CD14-positive monocyte (primary cell): ENCODE measurements at regions not wholly inside any gene's neighbourhood (a gene's known extent, or its start where the extent isn't known, plus 50 kb on each side); places are given as distances from the start of the nearest gene placed in this dataset.

Experiments used
- DNase-seq, 3 donors: peaks; one replicate each; pipeline ENCODE4 v3.0.0-alpha.2; 2011 to 2022
- H2AFZ ChIP-seq: 2 replicates; pipeline ENCODE4 v1.6.0; 2012; ENCODE audit warnings: mild to moderate bottlenecking, low read depth, low read length, inconsistent platforms; ENCODE audit not compliant: insufficient read depth, poor library complexity, severe bottlenecking
- H3K27ac ChIP-seq, 2 donors: 1 replicate in 1 of 2; 2 replicates in 1 of 2; pipeline ENCODE4 v1.5.1; 2012 to 2013; ENCODE audit warnings: low read length in 2 of 2, control low read depth in 1 of 2, inconsistent platforms in 1 of 2, low read depth in 1 of 2, mild to moderate bottlenecking in 1 of 2
- H3K27me3 ChIP-seq, 2 donors: one replicate each; pipeline versions ENCODE4 v1.6.0 to v1.6.1; 2011 to 2013; ENCODE audit warnings: low read length in 2 of 2; ENCODE audit not compliant: control insufficient read depth in 2 of 2, insufficient read depth in 2 of 2
- H3K36me3 ChIP-seq, 2 donors: replicated peaks in 1 of 2; 1 replicate in 1 of 2; 2 replicates in 1 of 2; pipeline versions ENCODE4 v1.5.1 to v1.6.1; 2012 to 2013; ENCODE audit warnings: low read length in 2 of 2, control low read depth in 1 of 2, inconsistent platforms in 1 of 2, mild to moderate bottlenecking in 1 of 2; ENCODE audit not compliant: insufficient read depth in 2 of 2, control insufficient read depth in 1 of 2
- H3K4me1 ChIP-seq, 2 donors: 1 replicate in 1 of 2; 2 replicates in 1 of 2; pipeline versions ENCODE4 v1.5.1 to v1.6.1; 2012 to 2013; ENCODE audit warnings: low read length in 2 of 2, control low read depth in 1 of 2, inconsistent platforms in 1 of 2, mild to moderate bottlenecking in 1 of 2, moderate library complexity in 1 of 2; ENCODE audit not compliant: insufficient read depth in 2 of 2, control insufficient read depth in 1 of 2
- H3K4me2 ChIP-seq: replicated peaks from 2 replicates; pipeline ENCODE3; 2012; ENCODE audit warnings: low read length, moderate library complexity, mild to moderate bottlenecking; ENCODE audit not compliant: poor library complexity, severe bottlenecking; ENCODE audit errors: extremely low read depth
- H3K4me3 ChIP-seq, 3 experiments: fragments of 200-600 bp in 1 of 3; sonication (generic) in 1 of 3; replicated peaks in 1 of 3; 1 replicate in 2 of 3; 2 replicates in 1 of 3; pipeline ENCODE4 v1.5.1; 2011 to 2013; ENCODE audit warnings: low read length in 3 of 3, mild to moderate bottlenecking in 3 of 3, control low read depth in 2 of 3, low read depth in 2 of 3, inconsistent platforms in 1 of 3, moderate library complexity in 1 of 3
- H3K79me2 ChIP-seq: 2 replicates; pipeline ENCODE4 v1.6.0; 2012; ENCODE audit warnings: mild to moderate bottlenecking, control low read depth, inconsistent platforms, low read length, moderate library complexity; ENCODE audit not compliant: insufficient read depth
- H3K9ac ChIP-seq: 2 replicates; pipeline ENCODE4 v1.6.0; 2017; ENCODE audit warnings: low read length, mild to moderate bottlenecking; ENCODE audit not compliant: insufficient read depth, poor library complexity, severe bottlenecking
- H3K9me3 ChIP-seq, 2 donors: replicated peaks in 1 of 2; 1 replicate in 1 of 2; 2 replicates in 1 of 2; pipeline versions ENCODE4 v1.5.1 to v1.6.1; 2012 to 2013; ENCODE audit warnings: low read length in 2 of 2, control low read depth in 1 of 2; ENCODE audit not compliant: control insufficient read depth in 1 of 2, insufficient read depth in 1 of 2
- H4K20me1 ChIP-seq: 2 replicates; pipeline ENCODE4 v1.6.0; 2012; ENCODE audit warnings: mild to moderate bottlenecking, low read length, control low read depth, moderate library complexity; ENCODE audit not compliant: insufficient read depth
- H3K27ac Mint-ChIP-seq, 7 donors: one replicate each; pipeline ENCODE4 v1.8.0; 2020; ENCODE audit warnings: mild to moderate bottlenecking in 7 of 7, mixed read lengths in 7 of 7, moderate library complexity in 6 of 7, inconsistent platforms in 2 of 7
- H3K27me3 Mint-ChIP-seq, 3 donors: one replicate each; pipeline ENCODE4 v1.8.0; 2021 to 2022; ENCODE audit warnings: low read depth in 3 of 3, mild to moderate bottlenecking in 3 of 3, mixed read lengths in 3 of 3, moderate library complexity in 3 of 3, inconsistent platforms in 1 of 3
- H3K36me3 Mint-ChIP-seq, 2 donors: one replicate each; pipeline ENCODE4 v1.8.0; 2020; ENCODE audit warnings: mixed read lengths in 2 of 2, inconsistent platforms in 1 of 2, mild to moderate bottlenecking in 1 of 2
- H3K4me1 Mint-ChIP-seq: one replicate; pipeline ENCODE4 v1.8.0; 2020; ENCODE audit warnings: mild to moderate bottlenecking, mixed read lengths
- H3K4me3 Mint-ChIP-seq, 2 donors: one replicate each; pipeline ENCODE4 v1.8.0; 2020; ENCODE audit warnings: mild to moderate bottlenecking in 2 of 2, mixed read lengths in 2 of 2, moderate library complexity in 1 of 2
- H3K9me3 Mint-ChIP-seq, 7 donors: one replicate each; pipeline ENCODE4 v1.8.0; 2020 to 2022; ENCODE audit warnings: mixed read lengths in 7 of 7, mild to moderate bottlenecking in 6 of 7, moderate library complexity in 6 of 7, inconsistent platforms in 2 of 7
- CTCF ChIP-seq: fragments of 200-600 bp; IDR thresholded peaks from one replicate; pipeline ENCODE4 v1.8.0; 2022; ENCODE audit warnings: antibody characterized with exemption, mild to moderate bottlenecking
- WGBS: methylation state at CpG from one replicate; pipeline ENCODE4 v1.1.5; 2013; ENCODE audit warnings: missing lambda C conversion rate; ENCODE audit not compliant: insufficient coverage; 5-methylcytosine and 5-hydroxymethylcytosine counted together
- intact Hi-C, 2 donors: fragments of 100-400 bp; cut with micrococcal nuclease; formaldehyde crosslinking; loops; one replicate each; pipeline versions ENCODE4 v1.15.0 to v1.15.1; 2023

- peaks cover 18 to 34% (median 24%) of the 10 kb centered on the region in 3 donors for H3K27me3 Mint-ChIP-seq
- H3K27ac Mint-ChIP-seq, result no peak overlapping the region
- Histone ChIP-seq H3K9ac (no peak overlapping the region), H3K9me3 (no peaks in the 10 kb centered on the region), H2AFZ (no peak overlapping the region), H3K4me3 (no peak overlapping the region), H3K27me3 (peaks cover 6 to 23% of the 10 kb centered on the region in 2 donors), H4K20me1 (no peaks in the 10 kb centered on the region), H3K27ac (no peak overlapping the region), H3K4me1 (no peaks in the 10 kb centered on the region), H3K36me3 (no peaks in the 10 kb centered on the region), H3K79me2 (no peaks in the 10 kb centered on the region), H3K4me2 (no peak overlapping the region)
- H3K4me3 Mint-ChIP-seq, result no peak overlapping the region
- H3K9me3 Mint-ChIP-seq, result peaks cover 0 to 2% (median 0%) of the 10 kb centered on the region in 7 donors
- no peaks in the 10 kb centered on the region for H3K36me3 Mint-ChIP-seq
- no peak for TF ChIP-seq CTCF
- no CpG with 5 or more reads among the region's 1 CpG for WGBS
- DNase-seq, result no peak
- intact Hi-C loops, result no loop called here
- no peaks in the 10 kb centered on the region for H3K4me1 Mint-ChIP-seq
Measured at GRCh38 chr5:77948476-77948875, 172.3 kb upstream of the TBCA start.

- H3K27ac ChIP-seq, result no peak overlapping the region
- Mint-ChIP-seq H3K27ac (no peak overlapping the region), H3K4me3 (no peak overlapping the region), H3K36me3 (no peaks in the 10 kb centered on the region), H3K9me3 (peaks cover 0 to 3% (median 2%) of the 10 kb centered on the region in 7 donors), H3K27me3 (peaks cover 19 to 35% (median 22%) of the 10 kb centered on the region in 3 donors), H3K4me1 (no peaks in the 10 kb centered on the region)
- H4K20me1 ChIP-seq, result no peaks in the 10 kb centered on the region
- H3K4me1 ChIP-seq, result no peaks in the 10 kb centered on the region
- no peaks in the 10 kb centered on the region for H3K36me3 ChIP-seq
- H3K79me2 ChIP-seq, result no peaks in the 10 kb centered on the region
- TF ChIP-seq CTCF, result no peak
- no peak overlapping the region for H3K9ac ChIP-seq
- peaks cover 6 to 19% of the 10 kb centered on the region in 2 donors for H3K27me3 ChIP-seq
- no peaks in the 10 kb centered on the region for H3K9me3 ChIP-seq
- no peak for DNase-seq
- intact Hi-C loops, result no loop called here
- H3K4me3 ChIP-seq, result no peak overlapping the region
- no peak overlapping the region for H3K4me2 ChIP-seq
- H2AFZ ChIP-seq, result no peak overlapping the region
- 95% methylated on average over 4 of the region's 7 CpGs for WGBS
Measured at GRCh38 chr5:77947041-77947428, 170.9 kb upstream of the TBCA start.
